SK-N-MC (cell line): ENCODE measurements at regions not wholly inside any gene's neighbourhood (a gene's known extent, or its start where the extent isn't known, plus 50 kb on each side); places are given as distances from the start of the nearest gene placed in this dataset.

Experiments
- EZH2 ChIP-seq: fragments of 200-600 bp; sonication (generic); IDR thresholded peaks from one replicate; pipeline ENCODE4 v1.6.1; 2017; ENCODE audit warnings: antibody characterized with exemption
- FOXP2 ChIP-seq: optimal IDR thresholded peaks from 2 replicates; pipeline ENCODE3; 2011; ENCODE audit warnings: mild to moderate bottlenecking, moderate library complexity; ENCODE audit not compliant: insufficient read depth; ENCODE audit errors: extremely low read length, control extremely low read depth
- POLR2AphosphoS5 ChIP-seq: IDR thresholded peaks from 2 replicates; pipeline ENCODE4 v1.6.1; 2012; ENCODE audit warnings: mild to moderate bottlenecking, low read depth, low read length, borderline replicate concordance

GRCh38 chr15:38863381-38863780 is 298.8 kb upstream of the RASGRP1 start:
- TF ChIP-seq EZH2: no peak
- no peak for TF ChIP-seq POLR2AphosphoS5
- no peak for TF ChIP-seq FOXP2
